Mucosa of descending colon (tissue), 3 donors: ENCODE measurements at regions not wholly inside any gene's neighbourhood (a gene's known extent, or its start where the extent isn't known, plus 50 kb on each side); places are given as distances from the start of the nearest gene placed in this dataset.

Experiments
- ATAC-seq: fragments of 200-7000 bp; cut with Tn5 transposase; one replicate; pipeline ENCODE4 v1.9.1; 2020; ENCODE audit warnings: mild to moderate bottlenecking, moderate library complexity
- DNase-seq, 3 donors: peaks; one replicate each; pipeline ENCODE4 v3.0.0-alpha.2; 2020
- H3K36me3 ChIP-seq: fragments of 200-600 bp; one replicate; pipeline ENCODE4 v1.8.0; 2021; ENCODE audit warnings: low read depth, mild to moderate bottlenecking
- H3K4me1 ChIP-seq: fragments of 200-600 bp; one replicate; pipeline ENCODE4 v1.8.0; 2021; ENCODE audit warnings: low read depth, mild to moderate bottlenecking
- H3K4me3 ChIP-seq: fragments of 200-600 bp; one replicate; pipeline ENCODE4 v1.8.0; 2021; ENCODE audit warnings: mild to moderate bottlenecking
- H3K9me3 ChIP-seq: fragments of 200-600 bp; one replicate; pipeline ENCODE4 v1.8.0; 2021; ENCODE audit warnings: mild to moderate bottlenecking
- intact Hi-C, 2 donors: fragments of 100-400 bp; cut with DNase I in 1 of 2; cut with micrococcal nuclease in 1 of 2; formaldehyde crosslinking; loops; one replicate each; pipeline versions ENCODE4 v1.11.0 to v1.11.1; 2022; cut with DNase I, micrococcal nuclease
- TF ChIP-seq, protein P1 (sequence below): fragments of 200-600 bp; IDR thresholded peaks from one replicate; pipeline ENCODE4 v1.8.0; 2022; ENCODE audit warnings: antibody characterized with exemption, mild to moderate bottlenecking
- donor health status: DM: no; HTN: no; CAD: no; lungs with moderate emphysema.
- donor health status: DM: no; HTN: no; CAD: no.
- donor health status: DM: no; HTN: yes; CAD: no.

- TF ChIP-seq, protein P1, sequence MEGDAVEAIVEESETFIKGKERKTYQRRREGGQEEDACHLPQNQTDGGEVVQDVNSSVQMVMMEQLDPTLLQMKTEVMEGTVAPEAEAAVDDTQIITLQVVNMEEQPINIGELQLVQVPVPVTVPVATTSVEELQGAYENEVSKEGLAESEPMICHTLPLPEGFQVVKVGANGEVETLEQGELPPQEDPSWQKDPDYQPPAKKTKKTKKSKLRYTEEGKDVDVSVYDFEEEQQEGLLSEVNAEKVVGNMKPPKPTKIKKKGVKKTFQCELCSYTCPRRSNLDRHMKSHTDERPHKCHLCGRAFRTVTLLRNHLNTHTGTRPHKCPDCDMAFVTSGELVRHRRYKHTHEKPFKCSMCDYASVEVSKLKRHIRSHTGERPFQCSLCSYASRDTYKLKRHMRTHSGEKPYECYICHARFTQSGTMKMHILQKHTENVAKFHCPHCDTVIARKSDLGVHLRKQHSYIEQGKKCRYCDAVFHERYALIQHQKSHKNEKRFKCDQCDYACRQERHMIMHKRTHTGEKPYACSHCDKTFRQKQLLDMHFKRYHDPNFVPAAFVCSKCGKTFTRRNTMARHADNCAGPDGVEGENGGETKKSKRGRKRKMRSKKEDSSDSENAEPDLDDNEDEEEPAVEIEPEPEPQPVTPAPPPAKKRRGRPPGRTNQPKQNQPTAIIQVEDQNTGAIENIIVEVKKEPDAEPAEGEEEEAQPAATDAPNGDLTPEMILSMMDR, result no peak
- Histone ChIP-seq H3K4me1 (no peaks in the 10 kb centered on the region), H3K36me3 (no peaks in the 10 kb centered on the region), H3K9me3 (no peaks in the 10 kb centered on the region), H3K4me3 (no peak overlapping the region)
- intact Hi-C loops, result no loop called here
- no peak for ATAC-seq
- DNase-seq, result no peak
These were observed 187.9 kb upstream of the HS6ST1 start for GRCh38 chr2:128506534-128506933.

DNA sequence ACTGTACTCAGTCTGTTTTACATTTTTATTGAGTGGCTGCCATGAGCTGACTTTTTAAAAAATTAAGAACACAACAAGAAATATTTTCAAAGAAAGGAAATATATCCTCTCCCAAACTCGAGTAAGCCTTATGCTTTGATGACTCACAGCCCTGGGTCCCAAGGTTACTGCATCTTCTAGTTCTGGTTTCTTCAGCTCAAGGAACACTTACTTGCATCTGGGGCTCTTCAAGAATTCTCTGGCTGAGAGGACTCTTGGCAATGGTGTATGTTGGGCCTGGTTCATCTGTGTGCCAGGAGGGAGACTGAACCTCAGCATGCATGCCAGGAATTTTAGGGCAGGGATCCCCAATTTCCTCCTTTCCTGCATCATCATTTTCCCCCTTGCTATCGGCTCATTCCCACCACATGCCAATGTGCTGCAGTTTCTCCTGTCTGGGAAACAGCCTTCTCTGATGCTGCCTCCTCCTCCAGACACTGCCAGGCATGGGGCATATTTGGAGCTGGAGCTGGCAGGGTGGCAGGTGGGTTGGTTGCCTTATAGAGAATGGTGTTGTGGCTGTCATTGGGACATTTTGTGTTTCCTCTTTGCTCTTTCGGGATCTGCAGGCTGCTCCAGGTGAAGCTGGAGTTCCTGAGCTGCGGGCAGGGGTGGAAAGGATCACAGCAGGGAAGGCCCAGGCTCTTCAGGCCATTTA is 192.2 kb upstream of the HS6ST1 start:
- Histone ChIP-seq H3K4me1 (no peaks in the 10 kb centered on the region), H3K36me3 (no peaks in the 10 kb centered on the region), H3K9me3 (no peaks in the 10 kb centered on the region), H3K4me3 (no peak overlapping the region)
- TF ChIP-seq, protein P1, result no peak
- DNase-seq (no peak), ATAC-seq (no peak)
- intact Hi-C loops, result no loop called here

DNA sequence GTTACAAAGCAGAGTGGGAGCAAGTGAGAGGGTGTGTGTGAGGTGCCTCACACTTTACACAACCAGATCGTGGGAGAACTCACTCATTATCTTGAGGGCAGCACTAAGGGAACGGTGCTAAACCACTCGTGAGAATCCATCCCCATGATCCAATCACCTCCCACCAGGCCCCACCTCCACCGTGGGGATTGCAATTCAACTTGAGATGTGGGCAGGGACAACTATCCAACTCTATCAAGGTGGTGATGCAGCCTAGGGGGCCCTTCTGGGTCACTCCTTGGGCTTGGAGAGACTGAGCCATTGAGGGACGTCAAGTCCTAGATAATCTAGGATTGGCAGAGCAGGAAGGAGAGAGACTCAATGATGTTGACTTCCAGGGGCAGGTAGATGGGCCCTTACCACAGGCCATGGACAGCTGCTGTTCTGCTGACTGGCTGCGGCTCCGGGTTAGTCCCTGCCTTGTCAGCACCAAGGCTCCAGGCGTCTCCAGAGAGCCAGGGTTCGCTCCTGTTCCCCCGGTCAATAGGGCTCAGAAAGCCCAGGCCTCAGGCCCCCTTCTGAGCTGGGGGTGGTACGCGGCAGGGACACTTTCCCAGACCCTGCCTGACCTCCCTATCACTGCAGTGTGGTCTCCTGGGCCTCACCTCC is 193.2 kb upstream of the HS6ST1 start:
- TF ChIP-seq, protein P1, result no peak
- Histone ChIP-seq H3K9me3 (no peaks in the 10 kb centered on the region), H3K4me3 (no peak overlapping the region), H3K4me1 (no peaks in the 10 kb centered on the region), H3K36me3 (no peaks in the 10 kb centered on the region)
- DNase-seq (no peak), ATAC-seq (no peak)
- intact Hi-C loops, result no loop called here

- no peaks in the 10 kb centered on the region for H3K4me1 ChIP-seq
- H3K9me3 ChIP-seq, result no peaks in the 10 kb centered on the region
- DNase-seq (no peak), ATAC-seq (no peak)
- no peaks in the 10 kb centered on the region for H3K36me3 ChIP-seq
- intact Hi-C loops, result no loop called here
- H3K4me3 ChIP-seq, result no peak overlapping the region
- TF ChIP-seq, protein P1, result no peak
These were observed 193.9 kb upstream of the HS6ST1 start for GRCh38 chr2:128512379-128513115.

DNA sequence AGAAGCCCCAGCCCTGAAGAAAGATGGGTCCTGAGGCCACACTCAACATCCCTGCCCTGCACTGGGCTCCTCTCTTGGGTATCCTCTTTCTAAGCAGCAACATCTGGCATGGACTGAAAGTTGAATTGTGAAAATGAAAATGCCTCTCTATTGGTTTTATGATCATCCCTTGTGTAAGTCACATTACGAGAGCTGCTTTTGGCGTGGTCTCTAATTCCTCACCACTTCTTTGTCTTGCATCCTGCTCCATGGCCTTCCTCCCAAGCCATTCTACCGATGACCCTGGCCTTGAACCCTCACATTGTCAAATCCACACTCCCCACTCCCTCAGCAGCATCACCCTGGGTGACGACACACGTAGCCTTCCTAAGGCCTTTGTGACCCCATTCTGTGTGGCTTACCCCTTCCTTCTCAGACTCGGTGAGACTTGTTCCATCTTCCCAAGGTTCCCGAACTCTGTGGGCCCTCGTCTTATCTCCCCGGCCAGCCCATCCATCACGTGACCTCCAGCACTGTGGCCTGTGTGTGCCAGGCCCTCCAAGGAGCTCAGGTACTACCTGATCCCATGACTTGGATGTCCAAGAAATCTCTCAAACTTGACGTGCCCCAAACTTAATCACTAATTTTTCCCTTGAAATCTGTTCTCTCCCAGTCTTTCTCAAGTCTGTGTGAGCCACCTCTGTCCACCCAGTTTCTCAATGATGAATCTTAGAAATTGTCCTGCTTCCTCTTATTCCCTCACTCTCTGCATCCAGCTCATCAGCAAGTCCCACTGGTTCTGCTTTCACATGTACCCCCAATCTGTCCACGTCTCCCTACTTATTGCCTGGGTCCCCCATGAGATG is 194.7 kb upstream of the HS6ST1 start:
- Histone ChIP-seq H3K4me1 (no peaks in the 10 kb centered on the region), H3K36me3 (no peaks in the 10 kb centered on the region), H3K9me3 (no peaks in the 10 kb centered on the region), H3K4me3 (no peak overlapping the region)
- ATAC-seq (peak; percentile 21), DNase-seq (no peak)
- TF ChIP-seq, protein P1, result no peak
- intact Hi-C loops, result no loop called here
